H9 (cell line): ENCODE measurements at regions not wholly inside any gene's neighbourhood (a gene's known extent, or its start where the extent isn't known, plus 50 kb on each side); places are given as distances from the start of the nearest gene placed in this dataset.
A peak's percentile ranks its signal among the peaks of the same experiment; 100 is the strongest.

ENCODE experiments used
- DNase-seq: peaks from one replicate; pipeline ENCODE4 v3.0.0-alpha.2; 2017
- H2AFZ ChIP-seq: one replicate; pipeline ENCODE4 v1.6.1; 2013; ENCODE audit warnings: mild to moderate bottlenecking, low read length, control low read depth, moderate library complexity
- H2AK5ac ChIP-seq: 2 replicates; pipeline ENCODE4 v1.6.1; 2013; ENCODE audit warnings: low read length, control low read depth, mixed read lengths; ENCODE audit not compliant: insufficient read length
- H2BK120ac ChIP-seq: one replicate; pipeline ENCODE4 v1.6.1; 2013; ENCODE audit warnings: low read depth, mild to moderate bottlenecking, low read length, control low read depth, inconsistent platforms; ENCODE audit not compliant: poor library complexity, severe bottlenecking
- H2BK12ac ChIP-seq: 2 replicates; pipeline ENCODE4 v1.6.1; 2013; ENCODE audit warnings: low read length, control low read depth, mixed read lengths, low read depth; ENCODE audit not compliant: insufficient read length
- H2BK15ac ChIP-seq: 2 replicates; pipeline ENCODE4 v1.6.1; 2013; ENCODE audit warnings: low read depth, low read length, control low read depth
- H2BK20ac ChIP-seq: one replicate; pipeline ENCODE4 v1.6.1; 2013; ENCODE audit warnings: low read depth, mild to moderate bottlenecking, low read length, control low read depth, inconsistent platforms; ENCODE audit not compliant: poor library complexity, severe bottlenecking
- H2BK5ac ChIP-seq: 2 replicates; pipeline ENCODE4 v1.6.1; 2013; ENCODE audit warnings: low read length, control low read depth, mixed read lengths; ENCODE audit not compliant: insufficient read length
- H3K14ac ChIP-seq: 2 replicates; pipeline ENCODE4 v1.6.1; 2013; ENCODE audit warnings: low read length, control low read depth; ENCODE audit not compliant: insufficient read depth
- H3K18ac ChIP-seq: 2 replicates; pipeline ENCODE4 v1.6.1; 2013; ENCODE audit warnings: low read depth, mild to moderate bottlenecking, mixed read lengths, low read length, control low read depth; ENCODE audit not compliant: insufficient read length
- H3K23ac ChIP-seq: 2 replicates; pipeline ENCODE4 v1.6.1; 2013; ENCODE audit warnings: low read length, control low read depth, mixed read lengths, low read depth; ENCODE audit not compliant: insufficient read length
- H3K23me2 ChIP-seq: 2 replicates; pipeline ENCODE4 v1.6.1; 2013; ENCODE audit warnings: low read depth, mild to moderate bottlenecking, mixed read lengths, low read length, control low read depth; ENCODE audit not compliant: insufficient read length, poor library complexity, severe bottlenecking
- H3K27ac ChIP-seq: 2 replicates; pipeline ENCODE4 v1.5.1; 2013; ENCODE audit warnings: low read length, control low read depth, mixed read lengths, low read depth; ENCODE audit not compliant: insufficient read length
- H3K27me3 ChIP-seq: 2 replicates; pipeline ENCODE4 v1.6.1; 2013; ENCODE audit warnings: low read length, control low read depth, inconsistent platforms; ENCODE audit not compliant: insufficient read depth
- H3K4ac ChIP-seq: 2 replicates; pipeline ENCODE4 v1.6.1; 2013; ENCODE audit warnings: low read depth, mild to moderate bottlenecking, control low read depth, inconsistent platforms, low read length, moderate library complexity
- H3K4me1 ChIP-seq: 2 replicates; pipeline ENCODE4 v1.6.1; 2013; ENCODE audit warnings: low read length, control low read depth, inconsistent platforms; ENCODE audit not compliant: insufficient read depth
- H3K4me2 ChIP-seq: 2 replicates; pipeline ENCODE4 v1.6.1; 2013; ENCODE audit warnings: low read length, control low read depth, mixed read lengths; ENCODE audit not compliant: insufficient read length, insufficient read depth
- H3K56ac ChIP-seq: 2 replicates; pipeline ENCODE4 v1.6.1; 2013; ENCODE audit warnings: low read depth, mild to moderate bottlenecking, mixed read lengths, low read length, control low read depth; ENCODE audit not compliant: insufficient read length
- H3K79me1 ChIP-seq: 2 replicates; pipeline ENCODE4 v1.6.1; 2013; ENCODE audit warnings: low read depth, mild to moderate bottlenecking, moderate library complexity, low read length, control low read depth, inconsistent platforms; ENCODE audit not compliant: insufficient read depth, poor library complexity, severe bottlenecking
- H3K79me2 ChIP-seq: 2 replicates; pipeline ENCODE4 v1.6.1; 2013; ENCODE audit warnings: low read length, control low read depth, inconsistent platforms; ENCODE audit not compliant: insufficient read depth
- H3K9ac ChIP-seq: 2 replicates; pipeline ENCODE4 v1.6.1; 2013; ENCODE audit warnings: low read length, control low read depth, mixed read lengths; ENCODE audit not compliant: insufficient read length; ENCODE audit errors: extremely low read depth
- H3K9me3 ChIP-seq: one replicate; pipeline ENCODE4 v1.6.1; 2013; ENCODE audit warnings: low read depth, low read length, inconsistent platforms; ENCODE audit not compliant: control insufficient read depth
- H3T11ph ChIP-seq: one replicate; pipeline ENCODE4 v1.6.1; 2013; ENCODE audit warnings: mild to moderate bottlenecking, low read length, control low read depth, inconsistent platforms
- H4K20me1 ChIP-seq: one replicate; pipeline ENCODE4 v1.6.1; 2013; ENCODE audit not compliant: control insufficient read depth, insufficient read length, insufficient read depth
- H4K5ac ChIP-seq: 2 replicates; pipeline ENCODE4 v1.6.1; 2013; ENCODE audit warnings: low read depth, mild to moderate bottlenecking, mixed read lengths, low read length, control low read depth; ENCODE audit not compliant: insufficient read length
- H4K8ac ChIP-seq: replicated peaks from 2 replicates; pipeline ENCODE4 v1.6.1; 2013; ENCODE audit warnings: low read length, control low read depth, mixed read lengths, low read depth; ENCODE audit not compliant: insufficient read length
- H4K91ac ChIP-seq: 2 replicates; pipeline ENCODE4 v1.6.1; 2013; ENCODE audit warnings: low read depth, mild to moderate bottlenecking, moderate library complexity, mixed read lengths, low read length, control low read depth; ENCODE audit not compliant: insufficient read length
- H3K27ac Mint-ChIP-seq, 3 experiments: 2 replicates in 2 of 3; 3 replicates in 1 of 3; pipeline ENCODE4 v1.8.0; 2020 to 2021; ENCODE audit warnings: mixed read lengths in 3 of 3, mild to moderate bottlenecking in 1 of 3, moderate library complexity in 1 of 3
- H3K27me3 Mint-ChIP-seq: 2 replicates; pipeline ENCODE4 v1.8.0; 2021; ENCODE audit warnings: low read depth, mild to moderate bottlenecking, moderate library complexity, mixed read lengths
- H3K36me3 Mint-ChIP-seq, 3 experiments: 2 replicates in 2 of 3; 3 replicates in 1 of 3; pipeline ENCODE4 v1.8.0; 2020 to 2021; ENCODE audit warnings: low read depth in 3 of 3, mixed read lengths in 3 of 3; ENCODE audit not compliant: insufficient read depth in 1 of 3
- H3K4me1 Mint-ChIP-seq, 2 experiments: 2 replicates each; pipeline ENCODE4 v1.8.0; 2020; ENCODE audit warnings: mixed read lengths in 2 of 2
- H3K4me3 Mint-ChIP-seq, 2 experiments: 2 replicates in 1 of 2; 3 replicates in 1 of 2; pipeline ENCODE4 v1.8.0; 2020 to 2021; ENCODE audit warnings: mild to moderate bottlenecking in 2 of 2, mixed read lengths in 2 of 2, moderate library complexity in 1 of 2
- H3K9me3 Mint-ChIP-seq, 2 experiments: 2 replicates in 1 of 2; 3 replicates in 1 of 2; pipeline ENCODE4 v1.8.0; 2020; ENCODE audit warnings: mild to moderate bottlenecking in 2 of 2, mixed read lengths in 2 of 2, moderate library complexity in 1 of 2
- CTCF ChIP-seq: fragments of 200-600 bp; sonication (generic); conservative IDR thresholded peaks from 3 replicates; pipeline ENCODE4 v1.8.0; 2021; ENCODE audit warnings: antibody characterized with exemption, mild to moderate bottlenecking
- WGBS: extraction: QIAGEN DNeasy Blood & Tissue Kit; methylation state at CpG from one replicate; pipeline ENCODE4 v1.1.7; 2013; ENCODE audit warnings: missing lambda C conversion rate, low lambda C conversion rate, mixed read lengths; ENCODE audit not compliant: insufficient read length; ENCODE audit errors: extremely low coverage; 5-methylcytosine and 5-hydroxymethylcytosine counted together

DNA sequence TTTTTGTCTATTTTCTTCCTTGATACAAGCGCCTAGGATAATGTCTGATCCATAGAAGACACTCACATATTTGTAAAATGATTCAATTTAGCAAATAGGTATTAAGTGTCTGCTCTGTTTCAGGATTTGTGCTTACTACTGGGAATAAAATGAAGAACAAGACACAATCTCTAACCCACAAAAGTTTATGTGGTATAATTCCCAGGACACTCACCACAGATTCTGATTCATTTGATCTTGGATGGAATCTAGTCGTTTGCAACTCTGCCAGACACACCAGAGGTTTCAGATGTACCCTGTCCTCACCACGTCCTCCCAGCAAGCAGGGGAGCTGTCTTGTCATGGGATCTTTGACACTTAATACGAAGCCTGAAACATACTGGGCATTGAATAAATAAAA lies 208.3 kb downstream of the LRIG3 start:
- Histone ChIP-seq H2BK5ac (no peak overlapping the region), H3K23me2 (no peaks in the 10 kb centered on the region), H2BK12ac (no peak overlapping the region), H3K9me3 (no peaks in the 10 kb centered on the region), H4K20me1 (no peaks in the 10 kb centered on the region), H3K4me2 (no peak overlapping the region), H3K79me1 (no peaks in the 10 kb centered on the region), H3K23ac (no peak overlapping the region), H2BK15ac (no peak overlapping the region), H2AK5ac (no peak overlapping the region), H3K14ac (no peak overlapping the region), H3K27me3 (no peaks in the 10 kb centered on the region), H2AFZ (no peak overlapping the region), H3K4me1 (no peaks in the 10 kb centered on the region; the same call in 1 of the 2 replicates), H3K9ac (no peak overlapping the region), H3K79me2 (no peaks in the 10 kb centered on the region), H4K8ac (no peak overlapping the region), H3K18ac (no peak overlapping the region), H3K56ac (no peak overlapping the region), H3K27ac (no peak overlapping the region), H4K5ac (no peak overlapping the region), H3K4ac (no peak overlapping the region), H4K91ac (no peak overlapping the region), H3T11ph (no peak overlapping the region), H2BK120ac (no peak overlapping the region), H2BK20ac (no peak overlapping the region)
- H3K4me1 Mint-ChIP-seq: peaks cover 12 to 21% of the 10 kb centered on the region in 2 experiments
- H3K4me3 Mint-ChIP-seq: no peak overlapping the region
- H3K27ac Mint-ChIP-seq: peak overlapping the region in 2 of 3 experiments; percentile 4 to 55; a peak in 2 of 7 replicates
- H3K27me3 Mint-ChIP-seq: peaks cover 2% of the 10 kb centered on the region; the same call in 1 of the 2 replicates
- peaks cover 29 to 41% of the 10 kb centered on the region in 2 experiments for H3K9me3 Mint-ChIP-seq
- DNase-seq: no peak
- H3K36me3 Mint-ChIP-seq: peaks cover 15 to 50% (median 23%) of the 10 kb centered on the region in 3 experiments
- TF ChIP-seq CTCF: no peak
- no CpG with 5 or more reads among the region's 4 CpGs for WGBS
